Trophoblast cell (in vitro differentiated cells and primary cell): ENCODE measurements at regions not wholly inside any gene's neighbourhood (a gene's known extent, or its start where the extent isn't known, plus 50 kb on each side); places are given as distances from the start of the nearest gene placed in this dataset.
A peak's percentile ranks its signal among the peaks of the same experiment; 100 is the strongest.
"Not testable (repeated sequence)": the region's sequence is repeated elsewhere in the genome, so short reads cannot be mapped to it uniquely, and the experiment has no call there.

ENCODE experiments used
- DNase-seq, 2 donors: peaks; one replicate each; pipeline ENCODE4 v3.0.0-alpha.2; 2016
- H2AFZ ChIP-seq: 2 replicates; pipeline ENCODE4 v1.6.1; 2013; ENCODE audit warnings: low read length, moderate library complexity, mild to moderate bottlenecking; ENCODE audit not compliant: insufficient read depth, poor library complexity
- H2AK5ac ChIP-seq: 2 replicates; pipeline ENCODE4 v1.6.1; 2013; ENCODE audit warnings: mild to moderate bottlenecking, low read length
- H2BK120ac ChIP-seq: 2 replicates; pipeline ENCODE4 v1.6.1; 2013; ENCODE audit warnings: low read length, mild to moderate bottlenecking, moderate library complexity; ENCODE audit not compliant: insufficient read depth, poor library complexity
- H2BK12ac ChIP-seq: 2 replicates; pipeline ENCODE4 v1.6.1; 2013; ENCODE audit warnings: mild to moderate bottlenecking, low read length, moderate library complexity
- H2BK5ac ChIP-seq: 2 replicates; pipeline ENCODE4 v1.6.1; 2013; ENCODE audit warnings: low read length, low read depth, moderate library complexity, mild to moderate bottlenecking; ENCODE audit not compliant: poor library complexity
- H3K14ac ChIP-seq: 2 replicates; pipeline ENCODE4 v1.6.1; 2013; ENCODE audit warnings: mild to moderate bottlenecking, low read length
- H3K18ac ChIP-seq: 2 replicates; pipeline ENCODE4 v1.6.1; 2013; ENCODE audit warnings: mild to moderate bottlenecking, low read length
- H3K23ac ChIP-seq: 2 replicates; pipeline ENCODE4 v1.6.1; 2013; ENCODE audit warnings: low read length
- H3K27ac ChIP-seq: 2 replicates; pipeline ENCODE4 v1.5.1; 2013; ENCODE audit warnings: low read depth, mild to moderate bottlenecking, inconsistent platforms, low read length, moderate library complexity
- H3K27me3 ChIP-seq: 2 replicates; pipeline ENCODE4 v1.6.1; 2013; ENCODE audit warnings: inconsistent platforms, mild to moderate bottlenecking, low read length, moderate library complexity; ENCODE audit not compliant: insufficient read depth
- H3K36me3 ChIP-seq, 2 experiments: 1 replicate in 1 of 2; 2 replicates in 1 of 2; pipeline ENCODE4 v1.6.1; 2013; ENCODE audit warnings: low read length in 2 of 2, mild to moderate bottlenecking in 2 of 2, moderate library complexity in 1 of 2; ENCODE audit not compliant: insufficient read depth in 2 of 2, control insufficient read depth in 1 of 2
- H3K4ac ChIP-seq: 2 replicates; pipeline ENCODE4 v1.6.1; 2013; ENCODE audit warnings: low read depth, mild to moderate bottlenecking, low read length, moderate library complexity
- H3K4me1 ChIP-seq, 2 experiments: 1 replicate in 1 of 2; 2 replicates in 1 of 2; pipeline ENCODE4 v1.6.1; 2013; ENCODE audit warnings: low read length in 2 of 2, mild to moderate bottlenecking in 2 of 2, moderate library complexity in 1 of 2; ENCODE audit not compliant: insufficient read depth in 2 of 2, control insufficient read depth in 1 of 2
- H3K4me2 ChIP-seq: 2 replicates; pipeline ENCODE4 v1.6.1; 2013; ENCODE audit warnings: inconsistent platforms, mild to moderate bottlenecking, low read length, moderate library complexity
- H3K4me3 ChIP-seq: 2 replicates; pipeline ENCODE4 v1.5.1; 2013; ENCODE audit warnings: mild to moderate bottlenecking, low read depth, low read length, inconsistent platforms
- H3K79me1 ChIP-seq: one replicate; pipeline ENCODE4 v1.6.1; 2013; ENCODE audit warnings: low read length
- H3K79me2 ChIP-seq: 2 replicates; pipeline ENCODE4 v1.6.1; 2013; ENCODE audit warnings: low read length, mild to moderate bottlenecking; ENCODE audit not compliant: control insufficient read depth, insufficient read depth, poor library complexity
- H3K9ac ChIP-seq: 2 replicates; pipeline ENCODE4 v1.6.1; 2013; ENCODE audit warnings: mild to moderate bottlenecking, low read length
- H3K9me3 ChIP-seq: 2 replicates; pipeline ENCODE4 v1.6.1; 2013; ENCODE audit warnings: low read depth, mild to moderate bottlenecking, control low read depth, inconsistent platforms, low read length; ENCODE audit not compliant: insufficient read depth
- H4K12ac ChIP-seq: 2 replicates; pipeline ENCODE4 v1.6.1; 2013; ENCODE audit warnings: low read depth, mild to moderate bottlenecking, low read length, moderate library complexity
- H4K8ac ChIP-seq: 2 replicates; pipeline ENCODE4 v1.6.1; 2013; ENCODE audit warnings: low read depth, mild to moderate bottlenecking, low read length, moderate library complexity
- H4K91ac ChIP-seq: one replicate; pipeline ENCODE4 v1.6.1; 2013; ENCODE audit warnings: low read depth, mild to moderate bottlenecking, low read length, moderate library complexity
- WGBS: extraction: QIAGEN DNeasy Blood & Tissue Kit; methylation state at CpG from one replicate; pipeline ENCODE4 v1.1.7; 2013; ENCODE audit warnings: missing lambda C conversion rate; ENCODE audit not compliant: insufficient read length, insufficient coverage; ENCODE audit errors: extremely low coverage; 5-methylcytosine and 5-hydroxymethylcytosine counted together

DNA sequence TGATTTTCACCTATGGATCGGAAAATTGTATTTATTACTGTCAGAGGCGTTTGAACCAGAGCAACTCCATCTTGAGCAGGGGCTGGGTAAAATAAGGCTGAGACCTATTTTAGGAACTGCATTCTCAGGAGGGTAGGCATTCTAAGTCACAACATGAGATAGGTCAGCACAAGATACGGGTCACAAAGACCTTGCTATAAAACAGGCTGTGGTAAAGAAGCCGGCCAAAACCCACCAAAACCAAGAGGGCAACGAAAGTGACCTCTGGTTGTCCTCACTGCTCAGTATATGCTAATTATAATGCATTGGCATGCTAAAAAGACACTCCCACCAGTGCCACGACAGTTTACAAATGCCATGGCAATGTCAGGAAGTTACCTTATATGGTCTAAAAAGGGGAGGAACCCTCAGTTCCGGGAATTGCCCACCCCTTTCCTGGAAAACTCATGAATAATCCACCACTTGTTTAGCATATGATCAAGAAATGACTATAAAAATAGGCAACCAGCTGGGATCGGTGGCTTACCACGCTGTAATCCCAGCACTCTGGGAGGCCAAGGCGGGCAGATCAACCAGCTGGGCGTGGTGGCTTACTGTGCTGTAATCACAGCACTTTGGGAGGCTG lies 136.3 kb upstream of the PARD3 start:
- not testable (repeated sequence) for DNase-seq
- no CpG with 5 or more reads among the region's 11 CpGs for WGBS

DNA sequence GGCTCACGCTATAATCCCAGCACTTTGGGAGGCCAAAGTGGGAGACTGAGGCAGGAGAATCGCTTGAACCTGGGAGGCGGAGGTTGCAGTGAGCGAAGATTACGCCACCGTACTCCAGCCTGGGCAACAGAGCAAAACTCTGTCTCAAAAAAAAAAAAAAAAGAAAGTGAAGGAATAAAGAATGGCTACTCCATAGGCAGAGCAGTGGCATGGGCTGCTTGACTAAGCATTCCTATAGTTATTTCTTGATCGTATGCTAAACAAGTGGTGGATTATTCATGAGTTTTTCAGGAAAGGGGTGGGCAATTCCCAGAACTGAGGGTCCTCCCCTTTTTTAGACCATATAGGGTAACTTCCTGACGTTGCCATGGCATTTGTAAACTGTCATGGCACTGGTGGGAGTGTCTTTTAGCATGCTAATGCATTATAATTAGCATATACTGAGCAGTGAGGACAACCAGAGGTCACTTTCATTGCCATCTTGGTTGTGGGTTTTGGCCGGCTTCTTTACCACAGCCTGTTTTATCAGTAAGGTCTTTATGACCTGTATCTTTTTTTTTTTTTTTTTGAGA lies 130.9 kb upstream of the PARD3 start:
- H4K8ac ChIP-seq, H3K79me2 ChIP-seq, H3K4ac ChIP-seq, H3K23ac ChIP-seq, H4K91ac ChIP-seq, H2AFZ ChIP-seq, H3K27ac ChIP-seq, H3K18ac ChIP-seq, H4K12ac ChIP-seq, H3K4me2 ChIP-seq, H3K9ac ChIP-seq, H3K36me3 ChIP-seq, H2BK5ac ChIP-seq, H3K4me1 ChIP-seq, H3K14ac ChIP-seq, H3K4me3 ChIP-seq, H3K9me3 ChIP-seq, H3K79me1 ChIP-seq, H2BK12ac ChIP-seq, H2BK120ac ChIP-seq, H2AK5ac ChIP-seq, DNase-seq, H3K27me3 ChIP-seq: not testable (repeated sequence)
- WGBS: no CpG with 5 or more reads among the region's 9 CpGs

More for the DNA sequence above, 136.3 kb upstream of the PARD3 start:
- H3K27me3 ChIP-seq, H3K4me2 ChIP-seq, H2BK12ac ChIP-seq, H3K27ac ChIP-seq, H2AFZ ChIP-seq, H3K9me3 ChIP-seq, H3K79me1 ChIP-seq, H3K18ac ChIP-seq, H3K4me1 ChIP-seq, H4K91ac ChIP-seq, H2BK5ac ChIP-seq, H3K9ac ChIP-seq, H2BK120ac ChIP-seq, H3K4me3 ChIP-seq, H4K8ac ChIP-seq, H4K12ac ChIP-seq, H3K23ac ChIP-seq, H2AK5ac ChIP-seq, H3K79me2 ChIP-seq, H3K4ac ChIP-seq, H3K36me3 ChIP-seq, H3K14ac ChIP-seq: not testable (repeated sequence)

GRCh38 chr10:34941471-34942357 lies 126.6 kb upstream of the PARD3 start:
- Histone ChIP-seq H4K12ac (no peak overlapping the region), H3K4me1 (peaks cover 3 to 6% of the 10 kb centered on the region in 2 experiments), H3K4me2 (no peak overlapping the region), H3K18ac (no peak overlapping the region), H2BK5ac (no peak overlapping the region), H2AFZ (no peak overlapping the region), H3K79me2 (no peaks in the 10 kb centered on the region), H3K27ac (no peak overlapping the region), H4K91ac (no peak overlapping the region), H3K79me1 (no peaks in the 10 kb centered on the region), H3K4me3 (no peak overlapping the region), H2BK120ac (no peak overlapping the region), H3K36me3 (no peaks in the 10 kb centered on the region), H3K23ac (no peak overlapping the region), H2BK12ac (no peak overlapping the region), H3K14ac (no peak overlapping the region), H3K4ac (no peak overlapping the region), H3K9me3 (peaks cover 1% of the 10 kb centered on the region), H4K8ac (no peak overlapping the region), H3K27me3 (no peaks in the 10 kb centered on the region), H3K9ac (no peak overlapping the region), H2AK5ac (no peak overlapping the region)
- DNase-seq: peak in 1 of 2 donors; percentile 58
- no CpG with 5 or more reads among the region's 14 CpGs for WGBS

DNA sequence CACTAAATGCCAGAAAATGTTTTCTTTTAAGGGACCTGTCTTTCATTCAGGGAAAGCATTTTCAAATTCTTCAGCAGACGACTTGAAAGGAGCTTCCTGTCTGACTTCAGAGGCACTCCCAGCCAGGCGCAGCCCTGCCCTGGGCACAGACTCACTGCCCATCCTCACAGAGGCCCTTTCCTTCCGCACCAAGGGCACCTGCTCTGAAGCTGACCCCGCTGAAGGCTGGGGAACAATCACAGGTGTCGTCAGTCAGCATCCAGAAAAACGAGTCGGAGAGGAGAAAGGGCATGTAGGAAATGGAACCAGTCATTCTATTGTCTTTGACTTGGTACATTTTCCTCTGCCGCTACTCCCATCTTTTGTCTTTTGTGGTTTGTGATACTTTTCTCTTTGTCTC lies 125.3 kb upstream of the PARD3 start:
- H3K14ac ChIP-seq: no peak overlapping the region
- no CpG with 5 or more reads among the region's 8 CpGs for WGBS

More for the DNA sequence above, 125.3 kb upstream of the PARD3 start:
- no peak overlapping the region for H4K91ac ChIP-seq
- H2BK120ac ChIP-seq: no peak overlapping the region
- H2AK5ac ChIP-seq: no peak overlapping the region
- no peaks in the 10 kb centered on the region for H3K36me3 ChIP-seq
- no peak overlapping the region for H3K4ac ChIP-seq
- no peak for DNase-seq
- no peak overlapping the region for H2BK12ac ChIP-seq
- no peaks in the 10 kb centered on the region for H3K27me3 ChIP-seq
- H3K18ac ChIP-seq: no peak overlapping the region
- H3K79me2 ChIP-seq: no peaks in the 10 kb centered on the region
- H3K4me1 ChIP-seq: peaks cover 3 to 6% of the 10 kb centered on the region in 2 experiments
- H4K8ac ChIP-seq: no peak overlapping the region
- H3K9me3 ChIP-seq: peaks cover 4% of the 10 kb centered on the region
- H3K79me1 ChIP-seq: no peaks in the 10 kb centered on the region
- H2BK5ac ChIP-seq: no peak overlapping the region
- no peak overlapping the region for H3K4me3 ChIP-seq
- no peak overlapping the region for H3K27ac ChIP-seq
- no peak overlapping the region for H4K12ac ChIP-seq
- H3K9ac ChIP-seq: no peak overlapping the region
- H2AFZ ChIP-seq: no peak overlapping the region
- no peak overlapping the region for H3K4me2 ChIP-seq
- no peak overlapping the region for H3K23ac ChIP-seq
